ENCODE measurements at regions not wholly inside any gene's neighbourhood (a gene's known extent, or its start where the extent isn't known, plus 50 kb on each side); places are given as distances from the start of the nearest gene placed in this dataset.
A peak's percentile ranks its signal among the peaks of the same experiment; 100 is the strongest.
"Not testable (repeated sequence)": the region's sequence is repeated elsewhere in the genome, so short reads cannot be mapped to it uniquely, and the experiment has no call there.

GRCh38 chr15:58298879-58299850 is 132.6 kb upstream of the LIPC start:
- DNase-seq: no peak

GRCh38 chr15:58302832-58303231 is 129.0 kb upstream of the LIPC start:
- no peak for DNase-seq

- no peak for DNase-seq
Measured at GRCh38 chr15:58303236-58303635, 128.6 kb upstream of the LIPC start.

GRCh38 chr15:58306591-58307312 is 125.0 kb upstream of the LIPC start:
- no peak for DNase-seq

GRCh38 chr15:58307313-58307961 is 124.4 kb upstream of the LIPC start:
- DNase-seq: no peak

GRCh38 chr15:58308742-58309355 is 122.9 kb upstream of the LIPC start:
- no peak for DNase-seq

- no peak for DNase-seq
Measured at GRCh38 chr15:58309963-58310928, 121.5 kb upstream of the LIPC start.

- DNase-seq: no peak
Measured at GRCh38 chr15:58311556-58311955, 120.2 kb upstream of the LIPC start.

- DNase-seq: no peak
Measured at GRCh38 chr15:58312031-58312430, 119.8 kb upstream of the LIPC start.

- no peak for DNase-seq
Measured at GRCh38 chr15:58313304-58313703, 118.5 kb upstream of the LIPC start.

GRCh38 chr15:58313810-58314592 is 117.8 kb upstream of the LIPC start:
- DNase-seq: peak; percentile 15

- no peak for DNase-seq
Measured at GRCh38 chr15:58314593-58315216, 117.1 kb upstream of the LIPC start.

GRCh38 chr15:58318517-58318916 is 113.3 kb upstream of the LIPC start:
- no peak for DNase-seq

GRCh38 chr15:58321034-58321433 is 110.8 kb upstream of the LIPC start:
- DNase-seq: no peak

GRCh38 chr15:58322253-58322652 is 109.5 kb upstream of the LIPC start:
- no peak for DNase-seq

- DNase-seq: not testable (repeated sequence)
Measured at GRCh38 chr15:58323321-58323720, 108.5 kb upstream of the LIPC start.

GRCh38 chr15:58324533-58324932 is 107.3 kb upstream of the LIPC start:
- DNase-seq: no peak

GRCh38 chr15:58327958-58328357 is 103.8 kb upstream of the LIPC start:
- DNase-seq: no peak

- DNase-seq: no peak
Measured at GRCh38 chr15:58329211-58329610, 102.6 kb upstream of the LIPC start.

Data from stimulated activated CD4-positive, alpha-beta T cell treated with anti-CD3 and anti-CD28 coated beads, Interleukin-1b, Interleukin-23, amount 100 ng/mL, for 48 hours (primary cell).